Keratinocyte (primary cell): ENCODE measurements at regions not wholly inside any gene's neighbourhood (a gene's known extent, or its start where the extent isn't known, plus 50 kb on each side); places are given as distances from the start of the nearest gene placed in this dataset.

Experiments used
- DNase-seq: peaks from one replicate; pipeline ENCODE4 v3.0.0-alpha.2; 2011; ENCODE audit warnings: low read depth, missing footprints, low spot score
- FAIRE-seq: peaks from 2 replicates; lab custom pipeline; 2011; peaks lifted over from hg19 to GRCh38; lab: Jason Lieb, UNC
- H2AFZ ChIP-seq: 2 replicates; pipeline ENCODE4 v1.6.0; 2012; ENCODE audit warnings: low read length, control low read depth, inconsistent platforms; ENCODE audit not compliant: control insufficient read depth
- H3K27ac ChIP-seq: 2 replicates; pipeline ENCODE4 v1.5.1; 2011; ENCODE audit warnings: low read length; ENCODE audit not compliant: control insufficient read depth, insufficient read depth
- H3K27me3 ChIP-seq: 3 replicates; pipeline ENCODE4 v1.6.0; 2011; ENCODE audit warnings: low read length; ENCODE audit not compliant: control insufficient read depth, insufficient read depth; ENCODE audit errors: extremely low read depth
- H3K36me3 ChIP-seq, 2 experiments: 2 replicates in 1 of 2; 3 replicates in 1 of 2; pipeline ENCODE4 v1.5.1; 2011; ENCODE audit warnings: low read length in 2 of 2, mild to moderate bottlenecking in 1 of 2; ENCODE audit not compliant: control insufficient read depth in 2 of 2, insufficient read depth in 2 of 2; ENCODE audit errors: extremely low read depth in 1 of 2
- H3K4me1 ChIP-seq: 3 replicates; pipeline ENCODE4 v1.5.1; 2011; ENCODE audit warnings: low read length; ENCODE audit not compliant: control insufficient read depth, insufficient read depth; ENCODE audit errors: extremely low read depth
- H3K4me2 ChIP-seq: 3 replicates; pipeline ENCODE4 v1.6.0; 2011; ENCODE audit warnings: low read depth, low read length; ENCODE audit not compliant: control insufficient read depth, insufficient read depth; ENCODE audit errors: extremely low read depth
- H3K4me3 ChIP-seq, 3 experiments: fragments of 200-600 bp in 1 of 3; sonication (generic) in 1 of 3; 2 replicates in 2 of 3; 3 replicates in 1 of 3; pipeline ENCODE4 v1.5.1; 2011 to 2016; ENCODE audit warnings: low read length in 3 of 3, mild to moderate bottlenecking in 3 of 3, control low read depth in 2 of 3, inconsistent platforms in 1 of 3, low read depth in 1 of 3, mixed read lengths in 1 of 3, mixed run types in 1 of 3, moderate library complexity in 1 of 3; ENCODE audit not compliant: control insufficient read depth in 2 of 3, insufficient read depth in 2 of 3; ENCODE audit errors: extremely low read depth in 1 of 3
- H3K79me2 ChIP-seq: 2 replicates; pipeline ENCODE4 v1.6.0; 2012; ENCODE audit warnings: low read length; ENCODE audit not compliant: control insufficient read depth, insufficient read depth
- H3K9ac ChIP-seq: 3 replicates; pipeline ENCODE4 v1.6.0; 2011; ENCODE audit warnings: low read length; ENCODE audit not compliant: control insufficient read depth, insufficient read depth; ENCODE audit errors: extremely low read depth
- H3K9me1 ChIP-seq: 3 replicates; pipeline ENCODE4 v1.6.0; 2011; ENCODE audit warnings: low read length; ENCODE audit not compliant: control insufficient read depth, insufficient read depth; ENCODE audit errors: extremely low read depth
- H3K9me3 ChIP-seq: 2 replicates; pipeline ENCODE4 v1.5.1; 2012; ENCODE audit warnings: low read depth, low read length; ENCODE audit not compliant: control insufficient read depth
- H4K20me1 ChIP-seq: 3 replicates; pipeline ENCODE4 v1.6.0; 2011; ENCODE audit warnings: low read length; ENCODE audit not compliant: control insufficient read depth, insufficient read depth; ENCODE audit errors: extremely low read depth
- EZH2 ChIP-seq: IDR thresholded peaks from one replicate; pipeline ENCODE4 v1.6.1; 2012; ENCODE audit warnings: inconsistent platforms, mild to moderate bottlenecking, low read length, moderate library complexity
- dilution Hi-C: fragments of 300-500 bp; cut with MboI; formaldehyde crosslinking; loops from one replicate; pipeline ENCODE4 v1.7.0; 2020; ENCODE audit warnings: low sequenced_read_pairs; ENCODE audit not compliant: extremely low pct_ligation_motif_present
- TF ChIP-seq, protein P1 (sequence below), 3 experiments: IDR thresholded peaks in 1 of 3; conservative IDR thresholded peaks in 1 of 3; optimal IDR thresholded peaks in 1 of 3; 2 replicates in 2 of 3; 3 replicates in 1 of 3; pipeline versions ENCODE3 to v1.5.1; 2011; ENCODE audit warnings: low read length in 3 of 3, mild to moderate bottlenecking in 3 of 3, moderate library complexity in 2 of 3, control low read depth in 1 of 3, inconsistent platforms in 1 of 3; ENCODE audit not compliant: insufficient read depth in 2 of 3; ENCODE audit errors: extremely low read depth in 1 of 3

GRCh38 chr5:17343675-17344074, 126.2 kb downstream of the BASP1 start:
- Histone ChIP-seq H3K9ac (peak overlapping the region; percentile 28), H3K9me3 (no peaks in the 10 kb centered on the region), H3K27me3 (no peaks in the 10 kb centered on the region), H3K9me1 (no peaks in the 10 kb centered on the region), H3K4me1 (peaks cover 6% of the 10 kb centered on the region), H3K4me2 (peak overlapping the region; percentile 74), H3K36me3 (no peaks in the 10 kb centered on the region), H3K79me2 (no peaks in the 10 kb centered on the region), H3K4me3 (no peak overlapping the region), H2AFZ (peak overlapping the region; percentile 81), H3K27ac (peak overlapping the region; percentile 40), H4K20me1 (no peaks in the 10 kb centered on the region)
- dilution Hi-C loops, result no loop called here
- no peak for TF ChIP-seq EZH2
- TF ChIP-seq, protein P1, sequence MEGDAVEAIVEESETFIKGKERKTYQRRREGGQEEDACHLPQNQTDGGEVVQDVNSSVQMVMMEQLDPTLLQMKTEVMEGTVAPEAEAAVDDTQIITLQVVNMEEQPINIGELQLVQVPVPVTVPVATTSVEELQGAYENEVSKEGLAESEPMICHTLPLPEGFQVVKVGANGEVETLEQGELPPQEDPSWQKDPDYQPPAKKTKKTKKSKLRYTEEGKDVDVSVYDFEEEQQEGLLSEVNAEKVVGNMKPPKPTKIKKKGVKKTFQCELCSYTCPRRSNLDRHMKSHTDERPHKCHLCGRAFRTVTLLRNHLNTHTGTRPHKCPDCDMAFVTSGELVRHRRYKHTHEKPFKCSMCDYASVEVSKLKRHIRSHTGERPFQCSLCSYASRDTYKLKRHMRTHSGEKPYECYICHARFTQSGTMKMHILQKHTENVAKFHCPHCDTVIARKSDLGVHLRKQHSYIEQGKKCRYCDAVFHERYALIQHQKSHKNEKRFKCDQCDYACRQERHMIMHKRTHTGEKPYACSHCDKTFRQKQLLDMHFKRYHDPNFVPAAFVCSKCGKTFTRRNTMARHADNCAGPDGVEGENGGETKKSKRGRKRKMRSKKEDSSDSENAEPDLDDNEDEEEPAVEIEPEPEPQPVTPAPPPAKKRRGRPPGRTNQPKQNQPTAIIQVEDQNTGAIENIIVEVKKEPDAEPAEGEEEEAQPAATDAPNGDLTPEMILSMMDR (optimal IDR thresholded peaks at IDR 0.05 in 1 of 3, IDR thresholded peaks at IDR 0.05 in 1 of 3, conservative IDR thresholded peaks at IDR 0.05 in 1 of 3; ENCODE audit: extremely low read depth in 1 of 3, insufficient read depth in 2 of 3, low read length in 3 of 3), result no peak
- FAIRE-seq, result peak; percentile 68
- no peak for DNase-seq

GRCh38 chr5:17346811-17347210, 129.4 kb downstream of the BASP1 start:
- peaks cover 6% of the 10 kb centered on the region for H3K4me1 ChIP-seq
- no peak overlapping the region for H3K27ac ChIP-seq
- no peaks in the 10 kb centered on the region for H3K9me3 ChIP-seq
- H3K79me2 ChIP-seq, result no peaks in the 10 kb centered on the region
- H3K4me3 ChIP-seq, result no peak overlapping the region
- H3K9ac ChIP-seq, result no peak overlapping the region
- no peaks in the 10 kb centered on the region for H4K20me1 ChIP-seq
- FAIRE-seq (no peak), DNase-seq (no peak)
- dilution Hi-C loops, result no loop called here
- no peaks in the 10 kb centered on the region for H3K36me3 ChIP-seq
- no peak overlapping the region for H2AFZ ChIP-seq
- TF ChIP-seq, protein P1 (optimal IDR thresholded peaks at IDR 0.05 in 1 of 3, IDR thresholded peaks at IDR 0.05 in 1 of 3, conservative IDR thresholded peaks at IDR 0.05 in 1 of 3; ENCODE audit: extremely low read depth in 1 of 3, insufficient read depth in 2 of 3, low read length in 3 of 3), result no peak
- no peak for TF ChIP-seq EZH2
- no peaks in the 10 kb centered on the region for H3K27me3 ChIP-seq
- H3K4me2 ChIP-seq, result no peak overlapping the region
- H3K9me1 ChIP-seq, result no peaks in the 10 kb centered on the region
